T-helper 1 cell (primary cell): ENCODE measurements at regions not wholly inside any gene's neighbourhood (a gene's known extent, or its start where the extent isn't known, plus 50 kb on each side); places are given as distances from the start of the nearest gene placed in this dataset.
"Not testable (repeated sequence)": the region's sequence is repeated elsewhere in the genome, so short reads cannot be mapped to it uniquely, and the experiment has no call there.

ENCODE experiments used
- DNase-seq, 5 donors: peaks; one replicate each; pipeline ENCODE4 v3.0.0-alpha.2; 2012 to 2020

DNA sequence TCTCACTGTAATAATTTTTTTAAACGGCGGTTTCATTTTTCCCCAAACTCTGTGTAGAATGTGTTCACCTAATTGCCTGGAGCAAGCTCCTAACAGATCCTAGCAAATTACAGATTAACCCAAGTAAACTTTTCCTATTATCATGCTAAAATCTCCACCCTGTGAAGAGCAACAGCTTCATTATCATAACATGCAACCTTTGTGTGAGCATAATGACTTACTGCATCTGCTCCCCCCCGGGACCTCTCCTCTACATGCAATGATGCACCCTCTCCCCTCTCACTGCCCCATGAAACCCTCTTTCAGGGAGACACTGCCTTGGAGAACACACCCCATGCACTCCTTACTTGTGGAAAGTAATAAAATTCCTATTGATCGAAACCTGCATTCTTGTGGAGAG is 717.0 kb upstream of the TMPRSS15 start:
- DNase-seq = no peak

DNA sequence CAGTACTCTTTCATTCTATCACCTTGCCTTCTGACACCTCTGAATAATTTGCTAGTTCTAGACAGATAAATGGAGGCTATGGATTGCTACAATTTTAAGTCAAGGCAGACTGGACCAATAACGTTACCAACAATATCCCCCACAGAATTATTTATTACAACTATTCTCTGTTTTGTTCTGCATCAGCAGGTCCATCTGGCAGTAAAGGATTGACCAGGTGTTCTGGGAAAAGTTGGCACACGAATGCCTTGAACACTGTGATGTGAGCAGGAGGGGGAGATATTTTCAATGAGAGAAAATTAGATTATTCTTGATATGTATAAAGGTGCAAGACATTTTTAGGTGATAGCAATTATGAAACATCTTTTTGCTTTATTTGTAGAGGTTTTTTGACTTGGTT is 718.8 kb upstream of the TMPRSS15 start:
- DNase-seq = no peak

DNA sequence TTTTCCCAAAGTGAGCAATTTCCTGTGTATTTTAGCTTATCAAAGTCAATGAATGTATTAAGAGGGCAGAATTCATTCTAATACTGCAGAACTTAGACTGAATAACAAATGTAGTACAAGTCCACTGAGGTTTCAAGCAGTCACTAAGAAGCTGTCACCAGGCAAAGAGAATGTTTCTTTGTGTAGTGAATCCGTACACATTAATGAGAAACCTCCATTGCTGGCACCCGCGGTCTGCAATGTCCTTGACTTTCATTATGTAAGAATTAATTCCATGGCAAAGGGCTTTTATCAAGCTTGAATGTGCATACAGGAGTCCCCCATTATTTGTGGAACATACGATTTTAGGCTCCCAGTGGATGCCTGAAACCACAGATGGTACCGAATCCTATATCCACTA is 719.5 kb upstream of the TMPRSS15 start:
- DNase-seq = no peak

DNA sequence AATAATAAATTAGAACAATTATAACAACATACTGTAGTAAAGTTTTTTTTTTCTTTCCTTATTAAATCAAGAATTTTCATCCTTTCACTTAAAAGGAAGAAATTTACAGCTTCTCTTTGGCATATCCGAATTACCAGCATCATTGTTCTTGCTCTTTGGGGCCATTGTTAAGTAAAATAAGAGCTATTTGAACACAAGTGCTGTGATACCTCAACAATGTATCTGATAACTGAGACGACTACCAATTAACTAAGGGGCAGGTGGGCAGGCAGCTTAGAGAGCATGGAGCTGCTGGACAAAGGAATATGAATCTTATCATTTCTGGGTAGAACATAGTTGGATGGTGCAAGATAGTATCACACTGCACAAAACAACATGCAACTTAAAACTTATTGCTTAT is 719.9 kb upstream of the TMPRSS15 start:
- no peak for DNase-seq

DNA sequence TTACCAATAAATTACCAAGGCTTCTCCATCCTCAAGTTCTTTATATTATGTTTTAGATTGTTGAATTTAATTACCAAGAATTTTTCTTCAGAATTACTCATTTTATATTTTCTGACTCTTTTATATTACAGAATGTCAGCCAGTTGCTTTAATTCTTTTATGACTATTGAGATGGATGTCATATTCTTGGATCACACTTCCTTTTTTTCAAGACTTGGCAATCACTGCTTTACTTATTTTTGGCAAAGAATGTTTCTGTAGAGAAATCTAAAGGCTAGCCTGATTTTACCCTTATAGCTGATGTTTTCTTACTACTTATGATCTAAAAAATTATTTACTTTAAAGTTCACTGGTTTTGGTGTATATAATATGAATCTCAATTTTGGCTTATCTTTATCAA is 721.1 kb upstream of the TMPRSS15 start:
- DNase-seq = no peak

DNA sequence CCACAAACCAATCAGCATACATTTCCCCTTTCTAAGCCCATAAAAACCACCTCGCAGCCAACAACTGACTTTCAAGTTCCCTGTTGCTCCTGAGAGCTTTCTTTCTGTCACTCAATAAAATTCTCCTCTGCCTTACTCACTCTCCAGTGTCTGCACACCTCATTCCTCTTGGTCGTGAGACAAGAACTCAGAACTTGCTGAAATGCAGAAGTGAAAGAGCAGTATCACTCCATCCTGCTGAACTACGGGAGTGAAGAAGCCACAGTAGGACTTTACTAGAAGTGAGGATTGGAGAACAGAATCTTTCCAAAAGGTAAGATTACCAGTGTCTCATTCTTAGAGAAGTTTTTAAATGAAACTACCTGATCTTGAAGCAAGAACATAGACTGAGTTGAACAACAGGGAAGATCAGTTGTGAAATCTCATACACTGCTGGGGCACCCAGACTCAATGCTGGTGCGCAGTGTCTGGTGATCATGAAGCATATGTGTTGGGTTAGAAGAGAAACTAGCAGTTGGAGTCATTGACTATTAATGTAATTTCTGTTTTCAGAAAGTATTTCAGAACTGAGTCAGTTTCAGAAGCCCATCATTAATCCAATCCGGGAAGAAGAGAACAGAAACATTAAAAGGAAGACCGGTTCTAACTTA is 726.9 kb upstream of the TMPRSS15 start:
- no peak for DNase-seq

DNA sequence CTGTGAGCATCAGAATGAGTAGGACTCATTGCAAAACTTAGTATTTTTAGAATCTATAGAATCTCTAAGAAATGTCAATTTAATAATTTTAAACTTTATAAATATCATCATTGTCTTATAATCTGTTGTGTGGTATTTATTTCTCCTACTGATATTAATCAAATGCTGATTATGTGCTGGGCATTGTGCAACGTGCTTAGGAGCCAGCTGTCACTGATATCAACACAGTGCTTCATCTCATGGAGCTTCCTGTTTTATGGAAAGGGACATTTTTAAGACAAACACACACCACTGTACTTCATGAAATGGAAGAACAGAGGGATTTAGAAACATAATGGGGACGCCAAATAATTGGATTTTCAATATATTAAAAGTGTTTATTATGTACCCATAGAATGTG is 737.9 kb upstream of the TMPRSS15 start:
- DNase-seq = no peak

DNA sequence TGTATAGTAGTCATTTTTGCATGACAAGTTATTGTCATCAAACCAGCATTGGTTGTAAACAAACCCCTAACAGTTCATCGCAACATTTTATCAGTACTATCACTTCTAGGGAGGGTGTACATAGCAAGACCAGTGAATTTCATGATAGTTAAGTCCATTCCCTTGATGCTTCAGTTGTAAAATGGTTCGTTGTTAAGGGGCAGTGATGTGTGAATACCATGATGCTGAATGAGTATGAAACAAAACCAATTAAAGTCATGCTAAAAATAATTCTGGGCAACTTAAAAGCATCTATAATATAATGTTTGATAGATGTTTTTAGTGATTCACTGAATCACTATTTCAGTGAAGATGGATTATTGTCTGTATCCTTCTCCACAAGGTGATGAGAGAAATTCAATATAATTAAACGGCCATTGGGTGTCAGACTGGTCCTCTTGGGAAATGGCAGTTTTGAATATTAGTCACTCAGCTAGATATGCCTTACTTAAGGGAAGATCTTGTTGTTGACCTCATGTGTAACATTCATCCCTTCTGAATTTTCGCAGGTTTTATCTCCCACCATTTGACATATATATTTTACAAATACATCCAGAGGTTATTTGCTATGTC is 742.2 kb upstream of the TMPRSS15 start:
- no peak for DNase-seq

DNA sequence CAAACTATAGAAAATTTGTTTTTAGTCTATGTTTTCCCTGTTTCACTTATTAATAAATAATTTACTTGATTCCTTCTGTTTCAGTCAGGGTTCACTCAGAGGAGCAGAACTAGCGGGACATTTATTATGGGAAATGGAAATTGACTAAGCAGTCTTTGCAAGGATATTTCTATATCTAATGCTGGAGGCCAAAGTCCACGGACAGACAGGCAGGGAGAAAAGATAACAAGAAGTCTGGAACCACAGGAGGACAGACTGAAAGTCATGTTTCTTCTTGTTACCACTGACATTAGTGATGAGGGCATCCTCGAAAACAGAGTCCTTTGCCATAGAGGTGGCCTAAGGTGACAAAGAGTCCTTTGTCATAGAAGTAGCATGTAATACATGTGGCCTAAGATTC is 744.5 kb upstream of the TMPRSS15 start:
- no peak for DNase-seq

DNA sequence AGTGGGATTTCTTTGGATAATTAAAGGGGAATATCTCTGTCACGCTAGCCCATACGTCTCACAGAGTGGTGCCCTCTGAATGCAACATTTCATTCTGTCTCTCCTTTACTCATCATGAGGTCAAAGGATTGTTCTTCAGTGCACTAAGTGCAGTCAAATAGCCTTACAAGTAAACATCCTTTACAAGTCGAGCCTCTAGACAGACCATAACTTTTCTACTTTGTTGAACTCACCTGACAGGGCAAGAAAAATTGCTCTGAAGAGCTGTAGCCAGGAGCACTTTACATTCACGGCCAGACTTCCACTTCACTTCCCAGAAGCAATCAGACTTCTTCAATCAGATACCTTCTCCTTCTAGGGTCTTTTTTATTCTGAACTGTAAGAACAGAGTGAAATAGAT is 768.0 kb upstream of the TMPRSS15 start:
- no peak for DNase-seq

DNA sequence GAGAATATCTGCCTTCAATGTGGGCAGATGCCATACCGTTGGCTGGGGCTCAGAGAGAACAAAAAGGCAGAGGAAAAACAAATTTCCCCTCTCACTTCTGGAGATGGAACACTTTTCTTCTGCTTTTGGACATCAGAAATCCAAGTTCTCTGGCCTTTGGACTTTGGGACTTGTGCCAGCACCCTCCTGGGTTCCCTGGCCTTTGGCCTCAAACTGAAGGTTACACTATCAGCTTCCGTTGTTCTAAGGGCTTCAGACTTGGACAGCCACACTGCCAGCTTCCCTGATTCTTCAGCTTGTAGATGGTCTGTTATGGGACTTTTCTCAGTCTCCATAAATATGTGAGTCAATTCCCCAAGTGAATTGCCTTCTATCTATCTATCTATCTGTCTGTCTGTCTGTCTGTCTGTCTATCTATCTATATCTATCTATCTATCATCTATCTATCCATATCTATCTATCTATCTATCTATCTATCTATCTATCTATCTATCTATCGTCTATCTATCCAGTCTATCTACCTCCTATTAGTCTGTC is 778.1 kb upstream of the TMPRSS15 start:
- no peak for DNase-seq

DNA sequence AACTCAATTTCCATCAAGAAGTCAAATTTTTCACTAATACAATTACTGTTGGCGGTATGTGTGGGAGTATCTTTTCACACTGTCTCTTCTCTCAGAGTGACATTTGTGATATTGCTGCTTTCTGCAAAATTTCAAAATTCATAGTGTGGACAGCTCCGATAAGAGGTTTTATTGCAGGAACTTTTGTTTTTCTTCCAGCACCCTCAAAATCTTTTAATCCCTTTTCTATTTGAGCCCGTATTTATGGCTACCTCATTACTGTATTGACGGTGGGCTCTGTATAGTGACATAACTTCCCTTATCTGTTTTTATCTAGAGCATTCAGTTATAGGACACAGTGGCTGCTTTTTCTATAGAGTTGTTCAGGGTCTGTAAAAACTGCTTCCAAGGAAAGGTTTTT is 794.4 kb upstream of the TMPRSS15 start:
- DNase-seq = no peak

DNA sequence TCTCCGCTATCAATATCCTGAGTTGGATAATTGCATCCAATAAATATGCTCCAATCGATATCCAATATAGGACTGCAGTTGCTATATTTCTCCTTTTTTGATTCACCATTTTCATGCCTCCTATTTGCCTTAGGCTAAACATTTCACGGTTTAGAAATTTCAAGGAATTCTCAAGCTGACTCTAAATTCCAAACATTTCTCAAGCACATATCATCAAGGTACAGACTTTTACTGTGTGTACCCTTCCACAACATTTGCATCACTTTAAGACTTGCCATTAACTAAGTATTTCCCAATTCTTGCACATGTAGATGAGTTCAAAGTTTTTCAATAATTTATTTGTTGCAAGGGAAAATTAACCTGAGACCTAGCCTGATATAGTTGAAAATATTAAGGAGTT is 795.2 kb upstream of the TMPRSS15 start:
- DNase-seq = no peak

DNA sequence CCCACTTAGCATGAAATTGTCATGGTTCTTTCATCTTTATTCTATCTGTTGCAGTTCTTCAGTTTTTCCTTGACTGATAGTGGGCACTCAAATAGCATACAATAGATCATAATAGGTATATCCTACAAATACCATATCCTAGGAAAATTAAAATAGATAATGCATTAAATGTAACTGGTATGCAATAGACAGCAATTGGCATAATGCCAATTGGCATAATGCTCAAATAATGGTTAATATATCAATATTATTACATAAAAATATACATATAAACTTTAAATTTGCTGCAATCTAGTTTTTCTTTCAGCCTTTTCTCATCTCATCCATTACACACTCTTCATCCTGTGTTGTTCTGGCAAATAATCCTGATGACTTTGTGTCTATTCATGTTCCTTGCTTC is 814.6 kb upstream of the TMPRSS15 start:
- no peak for DNase-seq

DNA sequence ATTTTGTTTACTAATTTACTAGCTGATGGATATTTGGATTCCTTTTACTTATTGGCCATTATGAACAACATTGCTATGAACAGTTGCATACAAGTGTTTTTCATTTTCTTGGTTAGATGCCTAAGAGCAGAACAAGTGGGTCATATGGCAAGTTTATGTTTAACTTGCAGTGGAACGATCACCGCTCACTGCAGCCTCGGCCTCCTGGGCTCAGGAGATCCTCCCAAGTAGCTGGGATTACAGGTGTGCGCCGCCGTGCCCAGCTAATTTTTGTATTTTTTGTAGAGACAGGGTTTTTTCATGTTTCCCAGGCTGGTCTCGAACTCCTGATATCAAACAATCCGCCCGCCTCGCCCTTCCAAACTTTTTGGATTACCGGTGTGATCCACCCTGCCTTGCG is 820.5 kb upstream of the TMPRSS15 start:
- DNase-seq = no peak

DNA sequence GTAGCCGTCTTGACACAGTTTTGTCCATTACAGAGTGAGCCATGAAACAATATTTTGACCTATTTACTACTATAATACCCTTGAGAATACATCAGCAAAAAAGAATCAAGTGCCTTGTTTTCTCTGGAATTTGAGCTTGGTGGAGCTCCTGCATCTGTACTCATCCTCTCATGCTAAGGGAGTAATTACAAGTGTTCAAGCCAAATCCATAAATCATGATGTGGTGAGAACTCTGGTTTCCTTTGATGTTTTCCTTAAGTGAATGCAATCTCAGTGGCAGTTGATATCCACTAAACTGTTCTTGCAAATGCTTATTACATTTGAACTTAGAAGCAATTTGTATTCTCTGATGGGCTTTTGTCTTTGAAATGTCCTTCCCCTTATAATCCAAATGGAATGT is 824.6 kb upstream of the TMPRSS15 start:
- DNase-seq = no peak

DNA sequence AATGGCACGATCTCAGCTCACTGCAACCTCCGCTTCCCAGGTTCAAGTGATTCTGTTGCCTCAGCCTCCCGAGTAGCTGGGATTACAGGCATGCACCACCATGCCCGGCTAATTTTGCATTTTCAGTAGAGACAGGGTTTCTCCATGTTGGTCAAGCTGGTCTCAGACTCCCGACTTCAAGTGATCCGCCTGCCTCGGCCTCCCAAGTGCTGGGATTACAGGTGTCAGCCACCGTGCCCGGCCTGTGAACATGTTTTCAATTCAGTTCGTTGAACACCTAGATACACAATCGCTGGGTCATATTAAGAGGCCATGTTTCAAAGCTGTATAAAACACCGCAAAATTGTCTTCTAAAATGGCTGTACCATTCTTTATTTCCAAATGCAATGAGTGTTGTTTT is 830.3 kb upstream of the TMPRSS15 start:
- DNase-seq = not testable (repeated sequence)

DNA sequence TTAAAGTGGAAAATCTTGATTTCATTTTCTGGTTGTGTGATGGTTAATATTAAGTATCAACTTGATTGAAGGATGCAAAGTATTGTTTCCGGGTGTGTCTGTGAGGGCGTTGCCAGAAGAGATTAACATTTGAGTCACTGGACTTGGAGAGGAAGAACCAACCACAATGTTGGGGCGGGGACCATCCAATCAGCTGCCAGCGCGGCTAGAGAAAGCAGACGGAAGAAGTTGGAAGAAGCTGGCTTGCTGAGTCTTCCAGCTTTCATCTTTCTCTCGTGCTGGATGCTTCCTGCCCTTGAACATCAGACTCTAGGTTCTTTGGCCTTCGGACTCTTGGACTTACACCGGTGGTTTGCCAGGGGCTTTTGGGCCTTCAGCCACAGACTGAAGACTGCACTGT is 832.6 kb upstream of the TMPRSS15 start:
- no peak for DNase-seq

DNA sequence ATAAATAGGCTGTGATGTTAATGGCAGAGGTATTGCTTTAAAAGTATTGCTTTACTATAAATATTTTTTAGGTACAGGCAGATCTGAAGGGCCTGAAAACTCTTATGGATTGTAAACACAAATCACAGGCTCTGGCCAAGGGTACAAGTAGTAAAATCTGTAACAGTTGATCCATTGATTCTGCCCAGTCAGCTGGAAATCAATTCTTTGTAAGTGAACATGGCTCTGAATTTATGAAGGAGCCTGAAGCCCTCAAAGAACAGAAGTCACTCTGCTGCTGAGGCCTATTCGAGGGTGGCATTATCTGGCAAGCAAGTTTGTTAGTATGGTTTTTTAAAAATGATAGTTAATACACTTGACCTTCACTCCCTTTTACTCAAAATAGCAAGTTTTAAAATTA is 834.0 kb upstream of the TMPRSS15 start:
- no peak for DNase-seq

DNA sequence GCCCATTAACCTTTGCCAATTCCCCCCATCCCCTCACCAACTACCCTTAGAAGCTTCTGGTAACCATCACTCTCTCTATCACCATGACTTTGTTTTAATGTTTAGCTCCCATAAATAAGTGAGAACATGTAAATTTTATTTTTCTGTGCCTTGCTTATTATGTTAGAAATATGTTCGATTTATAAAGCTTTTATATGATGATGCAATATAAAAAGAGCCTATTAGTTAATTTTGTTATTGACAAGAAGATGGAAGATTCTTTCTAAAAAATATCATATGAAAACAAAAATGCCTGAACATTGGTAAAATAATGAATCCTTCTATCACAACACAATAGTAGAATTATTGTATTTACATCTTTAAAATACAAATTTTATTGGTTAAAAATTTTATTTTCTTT is 836.1 kb upstream of the TMPRSS15 start:
- DNase-seq = no peak

DNA sequence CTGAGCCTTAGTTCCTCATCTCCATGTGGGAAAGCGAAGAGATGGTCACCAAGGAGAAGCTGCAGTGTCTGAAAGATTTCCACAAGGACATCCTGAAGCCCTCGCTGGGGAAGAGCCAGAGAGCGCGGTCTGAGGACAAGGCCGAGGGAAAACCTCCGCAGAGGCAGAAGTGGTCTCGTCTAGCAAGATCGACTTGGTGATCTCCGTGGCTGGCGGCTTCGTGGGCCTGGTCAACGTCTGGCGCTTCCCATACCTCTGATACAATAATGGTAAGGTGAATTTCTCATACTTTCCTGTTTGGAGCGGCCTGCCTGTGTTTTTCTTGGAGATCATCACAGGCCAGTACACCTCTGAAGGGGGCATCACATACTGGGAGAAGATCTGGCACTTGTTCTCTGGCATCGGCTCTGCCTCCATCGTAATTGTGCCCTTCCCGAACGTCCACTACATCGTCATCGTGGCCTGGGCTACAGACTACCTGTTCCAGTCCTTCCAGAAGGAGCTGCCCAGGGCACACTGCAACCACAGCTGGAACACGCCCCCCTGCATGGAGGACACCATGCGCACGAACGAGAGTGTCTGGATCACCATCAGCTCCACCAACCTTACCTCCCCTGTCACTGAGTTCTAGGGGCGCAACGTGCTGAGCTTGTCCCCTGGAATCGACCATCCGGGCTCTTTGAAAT is 841.1 kb upstream of the TMPRSS15 start:
- no peak for DNase-seq

DNA sequence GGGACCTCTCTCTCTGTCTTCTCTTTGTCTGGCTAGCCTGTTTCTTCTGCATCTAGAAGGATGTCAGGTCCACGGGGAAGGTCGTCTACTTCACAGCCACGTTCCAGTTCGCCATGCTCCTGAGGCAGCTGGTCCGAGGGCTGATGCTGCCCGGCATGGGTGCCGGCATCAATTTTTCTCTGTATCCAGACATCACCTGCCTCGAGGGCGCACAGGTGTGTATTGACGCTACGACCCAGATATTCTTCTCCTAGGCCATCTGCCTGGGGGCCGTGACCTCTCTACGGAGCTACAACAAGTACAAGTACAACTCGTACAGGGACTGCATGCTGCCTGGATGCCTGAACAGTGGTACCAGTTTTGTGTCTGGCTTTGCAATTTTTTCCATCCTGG is 841.6 kb upstream of the TMPRSS15 start:
- no peak for DNase-seq

DNA sequence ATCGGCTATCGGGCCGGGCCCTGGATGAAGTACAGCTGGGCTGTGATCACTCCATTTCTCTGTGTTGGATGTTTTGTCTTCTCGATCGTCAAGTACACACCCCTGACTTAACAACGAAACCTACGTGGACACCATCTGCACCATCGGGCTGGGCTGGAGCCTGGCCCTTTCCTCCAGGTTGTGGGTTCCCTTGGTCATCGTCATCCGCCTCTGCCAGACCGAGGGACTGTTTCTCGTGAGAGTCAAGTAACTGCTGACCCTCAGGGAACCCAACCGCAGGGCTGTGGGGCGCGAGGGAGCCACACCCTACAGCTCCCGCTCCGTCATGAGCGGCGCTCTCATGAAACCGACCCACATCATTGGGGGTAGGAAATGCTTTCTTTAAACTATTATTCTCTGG is 842.4 kb upstream of the TMPRSS15 start:
- no peak for DNase-seq

DNA sequence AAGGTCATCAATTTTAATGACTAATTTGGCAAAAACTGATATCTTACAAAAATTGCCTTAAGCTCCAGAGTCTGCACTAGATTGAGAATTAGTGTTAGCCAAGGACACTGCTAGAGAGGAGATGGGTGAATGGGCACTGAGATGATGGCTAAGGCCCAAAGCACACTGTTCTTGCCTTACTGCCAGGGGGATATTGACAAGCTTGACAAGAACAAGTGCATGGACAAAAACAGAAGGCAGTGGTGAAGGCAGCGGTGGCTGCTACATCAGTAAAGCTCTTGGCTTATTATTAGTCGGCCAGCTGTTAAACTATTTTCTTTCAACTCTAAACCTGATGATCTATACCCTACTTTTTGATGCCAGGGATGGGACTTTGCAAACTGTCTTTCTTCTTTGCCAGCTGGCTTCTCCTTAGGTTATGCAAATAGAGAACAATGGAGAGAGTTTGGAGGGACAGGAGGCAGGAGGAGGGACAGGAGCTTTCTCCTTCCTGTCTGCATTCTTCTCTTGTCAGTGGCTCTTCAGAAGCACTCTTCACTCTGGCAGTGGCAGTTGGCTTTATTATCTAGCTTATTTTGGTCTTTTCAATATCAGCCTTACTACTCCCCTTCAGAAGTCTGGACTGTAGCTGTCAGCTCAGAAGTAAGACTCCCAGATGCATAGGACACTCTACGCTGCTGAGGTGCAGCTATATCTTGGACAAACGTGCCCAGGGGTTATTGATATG is 853.5 kb upstream of the TMPRSS15 start:
- DNase-seq = no peak
